ENCODE measurements at regions not wholly inside any gene's neighbourhood (a gene's known extent, or its start where the extent isn't known, plus 50 kb on each side); places are given as distances from the start of the nearest gene placed in this dataset.

DNA sequence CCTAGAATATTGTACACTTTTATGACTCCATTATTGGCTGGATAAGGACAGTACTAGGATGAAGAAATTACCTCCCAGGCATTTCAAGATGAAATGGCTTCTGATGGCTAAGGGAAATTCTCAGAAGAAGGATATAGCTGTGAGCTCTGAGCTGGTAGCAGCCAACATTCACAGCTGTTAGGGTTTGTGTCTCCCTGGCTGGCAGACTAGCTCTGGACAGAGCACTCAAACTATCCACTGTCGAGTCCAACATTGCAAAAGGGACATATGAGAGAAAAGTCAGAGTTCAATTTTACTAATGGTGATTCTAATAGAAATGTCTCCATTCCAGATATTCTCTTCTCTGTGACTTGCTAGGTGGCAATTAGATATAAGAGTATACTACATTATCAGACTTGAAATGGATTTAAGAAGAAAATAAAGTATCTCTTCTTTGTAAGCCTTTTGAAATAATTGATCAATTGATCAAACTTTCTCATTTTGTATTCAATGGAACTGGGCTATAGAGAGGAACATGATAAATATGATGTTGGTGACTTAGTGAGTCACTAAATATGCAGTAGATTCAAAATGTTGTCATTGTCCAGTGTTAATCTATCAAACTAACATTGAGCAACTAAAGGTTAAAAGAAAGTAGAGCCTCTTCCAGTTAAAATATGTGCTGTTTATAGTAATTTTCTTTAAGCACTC is 1920.3 kb downstream of the SUCLG1 start:
- no peak for DNase-seq

DNA sequence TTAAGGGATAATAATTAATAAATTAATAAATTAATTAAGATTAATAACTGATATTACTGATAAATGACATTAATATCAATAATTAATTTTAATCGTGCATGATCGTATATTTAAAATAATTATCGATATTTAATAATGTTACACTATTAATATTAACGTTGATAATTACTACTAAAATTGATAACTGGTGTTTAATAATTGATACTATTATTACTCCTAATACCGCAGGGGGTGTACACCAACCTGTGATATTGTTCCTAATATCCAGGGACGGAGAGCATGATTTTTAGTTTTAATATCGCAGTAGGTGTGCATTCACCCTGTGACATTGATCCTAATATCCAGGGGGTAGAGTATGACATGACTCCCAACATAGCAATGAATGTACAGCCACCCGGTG is 1930.8 kb downstream of the SUCLG1 start:
- DNase-seq: no peak

DNA sequence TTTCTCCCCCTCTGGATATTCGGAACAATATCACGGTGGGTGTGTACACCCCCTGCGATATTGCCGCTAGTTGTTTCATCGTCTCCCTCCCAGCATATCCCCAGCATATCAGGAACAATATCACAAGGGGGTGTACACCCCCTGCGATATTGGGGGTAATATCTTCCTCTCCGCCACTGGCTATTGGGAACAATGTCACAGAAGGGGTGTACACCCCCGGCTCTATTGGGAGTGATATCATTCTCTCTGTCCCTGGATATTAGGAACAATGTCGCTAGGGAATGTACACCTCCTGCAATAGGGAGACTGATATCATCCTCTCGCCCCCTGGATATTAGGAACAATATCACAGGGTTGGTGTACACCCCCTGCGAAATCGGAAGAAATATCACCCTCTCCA is 1932.0 kb downstream of the SUCLG1 start:
- DNase-seq: no peak

DNA sequence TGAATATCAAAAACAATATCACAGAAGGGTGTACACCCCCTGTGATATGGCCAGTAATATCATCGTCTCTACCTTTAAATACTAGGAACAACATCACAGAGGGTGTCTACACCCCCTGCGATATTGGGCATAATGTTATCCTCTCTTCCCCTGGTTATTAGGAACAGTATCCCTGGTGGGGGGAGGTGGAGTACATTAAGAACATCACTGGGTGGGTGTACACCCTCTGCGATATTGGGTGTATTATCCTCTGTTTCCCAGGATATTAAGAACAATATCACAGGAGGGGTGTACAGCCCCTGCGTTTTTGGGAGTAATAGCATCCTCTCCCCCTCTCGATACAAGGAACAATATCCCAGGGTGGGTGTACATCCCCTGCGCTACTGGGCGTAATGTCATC is 1932.8 kb downstream of the SUCLG1 start:
- DNase-seq: no peak

DNA sequence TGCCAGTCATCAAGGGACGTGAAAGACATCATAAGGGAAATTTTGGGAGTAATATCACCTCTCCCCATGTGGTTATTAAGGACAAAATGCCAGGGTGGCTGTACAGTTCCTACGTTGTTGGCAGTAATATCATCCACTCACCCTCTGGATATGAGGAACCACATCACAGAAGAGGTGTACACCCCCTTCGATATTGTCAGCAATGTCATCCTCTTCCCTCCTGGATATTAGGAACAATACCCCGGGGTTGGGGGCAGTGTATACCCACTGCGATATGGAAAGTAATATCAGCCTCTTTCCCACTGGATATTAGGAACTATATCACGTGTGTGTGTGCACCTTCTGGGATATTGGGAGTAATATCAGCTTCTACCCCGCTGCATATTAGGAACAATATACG is 1933.3 kb downstream of the SUCLG1 start:
- DNase-seq: no peak

DNA sequence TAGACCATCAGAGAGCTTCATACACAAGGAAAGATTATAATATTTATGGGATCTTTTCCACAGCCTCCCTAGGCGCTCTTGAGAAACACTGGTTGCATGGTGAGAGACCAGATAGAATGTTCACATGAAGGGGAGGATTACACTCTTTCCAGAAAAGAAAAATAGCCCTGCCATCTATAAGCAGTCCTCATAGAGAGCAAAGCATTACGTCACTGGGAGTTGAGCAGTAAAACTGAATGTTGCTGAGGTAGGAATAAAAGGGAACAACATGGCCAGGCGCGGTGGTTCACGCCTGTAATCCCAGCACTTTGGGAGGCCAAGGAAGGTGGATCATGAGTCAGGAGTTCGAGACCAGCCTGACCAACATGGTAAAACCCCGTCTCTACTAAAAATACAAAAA is 1934.3 kb downstream of the SUCLG1 start:
- DNase-seq: no peak

DNA sequence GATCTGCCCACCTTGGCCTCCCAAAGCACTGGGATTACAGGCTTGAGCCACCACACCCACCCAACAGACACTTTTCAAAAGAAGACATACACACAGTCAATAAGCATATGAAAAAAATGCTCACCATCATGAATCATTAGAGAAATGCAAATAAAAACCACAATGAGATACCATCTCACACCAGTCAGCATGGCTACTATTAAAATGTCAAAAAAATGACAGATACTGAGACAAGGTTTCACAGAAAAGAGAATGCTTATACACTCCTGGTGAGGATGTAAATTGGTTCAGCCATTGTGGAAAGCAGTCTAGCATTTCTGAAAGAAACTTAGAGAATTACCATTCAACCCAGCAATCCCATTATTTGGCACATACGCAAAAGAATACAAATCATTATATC is 1947.2 kb downstream of the SUCLG1 start:
- DNase-seq: no peak

DNA sequence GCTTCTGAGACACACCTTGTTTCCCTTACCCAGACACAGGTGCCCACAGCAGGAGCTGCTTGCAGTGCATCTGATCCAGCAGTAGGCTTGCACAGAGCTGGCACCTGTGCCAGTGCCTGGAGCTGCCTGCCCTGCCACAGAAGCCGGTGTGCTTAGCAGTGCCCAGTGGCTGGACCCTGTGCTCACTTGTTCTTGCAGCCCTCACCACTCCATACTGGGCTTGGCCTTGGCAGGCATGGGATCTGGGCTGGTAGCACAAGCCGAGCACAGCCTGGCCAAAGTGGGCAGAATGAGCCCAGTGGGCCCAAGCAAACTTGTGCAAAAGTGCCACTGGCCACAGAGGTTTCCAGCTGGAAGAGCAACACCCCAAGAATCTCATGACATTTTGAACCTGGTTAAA is 1950.4 kb downstream of the SUCLG1 start:
- no peak for DNase-seq

DNA sequence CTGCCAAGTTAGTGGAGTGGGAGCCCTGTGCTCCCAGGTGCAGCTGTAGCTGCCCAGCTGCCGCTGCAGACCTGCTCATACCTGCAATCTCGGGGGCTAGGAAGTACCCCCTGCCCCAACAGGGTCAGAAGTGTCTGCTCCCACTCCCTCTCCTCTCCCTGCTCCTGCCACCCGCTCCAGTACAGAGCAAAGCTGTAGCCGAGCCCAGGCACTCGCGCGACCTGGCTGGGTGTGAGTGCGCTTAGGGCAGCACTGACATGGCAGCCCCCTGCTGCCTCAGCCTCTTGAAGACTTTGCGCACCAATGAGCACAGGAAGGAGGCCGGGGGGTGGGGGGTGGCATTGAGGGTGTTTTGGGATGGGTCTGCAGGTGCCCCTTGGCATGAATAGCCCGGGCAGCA is 1951.4 kb downstream of the SUCLG1 start:
- DNase-seq: no peak

DNA sequence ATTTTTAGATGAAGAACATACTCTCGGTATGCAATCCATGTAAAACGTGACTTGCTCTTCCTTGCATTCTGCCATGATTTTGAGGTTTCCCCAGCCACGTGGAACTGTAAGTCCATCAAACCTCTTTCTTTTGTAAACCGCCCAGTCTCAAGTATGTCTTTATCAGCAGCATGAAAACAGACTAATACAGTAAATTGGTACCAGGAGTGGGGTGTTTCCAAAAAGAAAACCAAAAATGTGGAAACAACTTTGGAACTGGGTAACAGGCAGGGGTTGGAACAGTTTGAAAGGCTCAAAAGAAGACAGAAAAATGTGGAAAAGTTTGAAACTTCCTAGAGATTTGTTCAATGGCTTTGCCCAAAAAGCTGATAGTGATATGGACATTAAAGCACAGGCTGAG is 1957.9 kb downstream of the SUCLG1 start:
- no peak for DNase-seq

DNA sequence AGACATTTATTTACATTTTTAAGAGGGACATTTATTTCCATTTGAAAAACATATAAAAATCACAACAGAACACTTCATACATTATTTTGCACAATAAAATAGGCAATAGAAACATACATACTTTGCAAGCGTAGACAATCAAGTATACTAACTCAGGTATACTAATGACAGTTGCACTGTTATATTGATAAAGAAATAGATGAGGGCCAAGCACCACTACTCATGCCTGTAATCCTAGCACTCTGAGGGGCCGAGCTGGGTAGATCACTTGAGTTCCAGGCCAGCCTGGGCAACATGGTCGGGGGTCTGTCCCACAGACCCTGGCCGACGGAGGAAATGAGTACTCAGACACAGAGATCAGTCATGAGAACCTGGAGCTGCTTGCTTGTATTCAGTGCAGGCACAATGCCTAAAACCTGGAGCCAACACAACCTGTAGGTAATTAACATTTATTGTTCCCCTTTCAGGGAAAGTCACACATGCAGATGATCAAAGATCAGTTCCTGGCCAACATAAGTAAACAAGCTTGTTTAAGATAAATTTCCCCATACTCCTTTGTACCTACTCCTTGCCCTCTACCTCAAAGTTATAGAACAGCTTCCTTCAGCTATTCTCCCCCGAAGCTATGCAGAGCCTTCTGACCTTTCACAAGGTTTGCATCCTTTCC is 1960.2 kb downstream of the SUCLG1 start:
- no peak for DNase-seq

DNA sequence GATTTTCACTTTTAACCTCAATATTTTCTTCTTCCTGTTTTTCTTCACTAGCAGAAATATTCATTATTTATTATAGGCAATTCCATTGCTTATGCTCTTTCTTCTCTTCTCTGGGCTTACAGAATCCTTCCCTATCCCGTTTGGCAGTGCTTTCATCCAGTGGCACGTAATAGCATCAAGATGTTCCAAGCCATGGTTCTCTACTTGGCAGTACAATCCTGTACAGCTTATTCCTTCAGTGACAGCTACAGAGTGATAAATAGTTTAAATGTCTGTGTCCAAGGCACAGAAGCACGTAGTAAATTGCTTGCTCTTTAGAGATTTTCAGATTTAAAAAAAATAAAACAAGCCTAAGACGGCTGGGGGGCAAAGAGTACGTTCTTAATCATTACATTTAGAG is 1964.3 kb downstream of the SUCLG1 start:
- no peak for DNase-seq

DNA sequence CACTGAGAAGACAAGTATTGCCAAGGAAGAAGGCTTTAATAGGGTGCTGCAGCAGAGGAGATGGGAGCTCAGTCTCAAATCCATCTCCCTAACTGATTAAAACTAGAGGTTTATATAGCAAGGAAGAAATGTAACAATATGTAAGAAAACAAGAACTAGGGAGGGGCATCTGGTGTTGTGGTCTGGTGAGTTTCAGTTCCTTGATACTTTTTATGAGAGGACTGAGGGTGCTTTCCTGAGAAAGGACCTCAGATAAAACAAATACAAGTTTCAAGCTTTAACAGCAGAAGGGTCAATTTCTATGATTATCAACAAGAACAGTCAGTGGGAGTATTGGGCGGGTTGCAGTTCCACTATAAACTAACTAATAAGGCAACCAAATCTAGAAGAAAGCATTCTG is 1967.5 kb downstream of the SUCLG1 start:
- DNase-seq: no peak

DNA sequence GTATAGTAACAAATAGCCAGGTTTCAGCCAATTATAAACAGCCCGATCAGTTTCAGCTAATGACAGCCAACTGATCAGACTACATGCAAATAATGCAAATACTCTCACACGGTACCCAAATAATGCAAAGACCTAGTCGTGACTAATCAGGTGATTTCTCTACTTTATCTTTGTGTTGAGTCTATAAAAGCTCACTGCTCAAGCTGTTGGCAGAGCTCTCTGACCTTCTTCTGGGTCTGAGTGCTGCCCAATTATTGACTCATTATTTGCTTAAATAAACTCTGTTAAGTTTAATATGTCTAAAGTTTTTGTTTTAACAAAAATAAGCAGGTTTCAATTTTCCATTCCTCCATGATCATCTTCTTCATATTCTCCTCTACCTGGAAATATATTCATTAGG is 1971.7 kb downstream of the SUCLG1 start:
- no peak for DNase-seq

DNA sequence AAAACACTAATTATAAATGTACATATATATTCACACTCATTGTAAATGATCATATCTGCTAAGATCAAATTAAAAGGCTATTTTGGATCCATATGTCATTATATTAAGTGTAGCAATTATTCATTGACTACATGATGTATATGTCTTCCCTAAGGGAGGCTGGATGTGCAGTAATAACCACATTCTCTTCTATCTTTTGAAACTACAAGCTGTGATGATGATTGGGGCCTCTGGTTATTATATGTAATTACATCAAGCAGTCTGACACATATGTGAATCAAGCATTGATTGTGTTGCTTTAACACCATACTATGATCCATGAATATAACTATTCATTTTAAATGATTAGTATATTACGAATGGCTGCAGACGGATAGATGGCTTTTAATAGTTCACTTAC is 1973.4 kb downstream of the SUCLG1 start:
- DNase-seq: no peak

DNA sequence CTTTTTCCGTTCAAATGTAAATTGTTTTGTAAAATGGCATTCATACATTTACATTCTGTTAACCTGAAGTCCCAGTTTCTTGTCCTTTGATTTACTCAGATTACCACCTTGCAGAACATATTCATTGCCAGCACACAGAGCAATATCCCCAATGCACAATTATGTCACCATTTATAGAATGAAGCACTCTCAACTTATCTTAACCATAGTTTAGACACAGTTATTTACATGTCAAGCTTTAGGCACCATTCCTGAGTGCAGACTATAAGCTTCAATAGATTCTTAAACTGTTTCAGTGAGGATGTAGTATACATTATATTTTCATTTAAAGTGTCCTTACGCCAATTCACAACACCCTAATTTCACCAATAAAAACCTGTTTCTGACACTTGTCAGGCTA is 1977.9 kb downstream of the SUCLG1 start:
- no peak for DNase-seq

DNA sequence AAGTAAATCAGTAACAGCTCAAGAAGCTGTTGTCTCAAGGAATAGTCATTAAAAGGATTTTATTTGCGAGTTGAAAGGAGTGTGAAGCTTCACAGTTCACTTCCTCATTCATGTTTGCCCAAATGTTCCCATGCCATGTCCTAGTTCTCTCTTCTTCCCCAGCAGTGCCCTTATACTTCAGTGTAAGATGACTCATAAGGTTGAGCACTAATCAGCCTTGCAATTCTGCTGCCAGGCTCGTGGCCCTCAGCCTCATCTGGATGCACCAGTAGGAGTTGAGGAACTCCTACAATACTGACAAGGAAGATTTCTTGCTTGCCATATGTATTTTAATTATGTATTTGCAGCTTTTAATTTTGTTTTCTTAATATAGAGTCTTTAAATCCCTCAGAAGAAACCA is 1980.4 kb downstream of the SUCLG1 start:
- no peak for DNase-seq

DNA sequence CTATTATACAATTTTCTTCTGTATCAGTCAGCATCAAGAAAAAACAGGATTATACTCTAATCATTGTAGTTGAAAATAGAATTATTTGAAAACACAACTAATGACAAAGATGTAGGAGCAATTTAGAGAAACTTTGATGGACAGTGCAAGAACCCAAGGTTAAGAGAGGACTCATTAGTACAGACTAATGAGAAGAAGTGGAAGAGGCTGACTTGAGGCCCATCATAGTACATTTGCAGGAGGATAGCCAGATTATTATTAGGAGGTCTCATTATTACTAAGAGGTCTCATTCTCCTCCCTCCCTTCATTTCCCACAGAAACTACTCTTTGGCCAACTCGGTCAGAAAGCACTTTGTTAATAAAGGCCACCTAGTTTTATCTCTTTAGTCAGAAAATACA is 1983.0 kb downstream of the SUCLG1 start:
- no peak for DNase-seq

DNA sequence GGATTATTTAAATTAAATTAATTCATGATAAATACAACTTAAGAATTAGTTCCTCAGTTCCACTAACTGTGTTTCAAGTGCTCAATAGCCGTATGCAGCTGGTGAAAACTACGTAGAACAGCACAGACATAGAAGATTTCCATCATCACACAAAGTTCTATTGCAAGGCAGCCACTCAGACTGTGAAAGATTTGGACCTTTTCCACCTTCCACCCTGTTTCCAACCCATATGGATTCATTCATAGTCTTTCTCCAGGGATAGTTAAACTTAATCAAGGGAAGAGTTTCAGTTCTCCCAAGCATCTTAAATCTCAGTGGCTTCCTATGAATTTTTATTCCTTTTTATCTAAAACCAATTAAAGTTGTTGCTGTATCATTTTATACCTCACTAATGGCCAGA is 2030.8 kb downstream of the SUCLG1 start:
- no peak for DNase-seq

DNA sequence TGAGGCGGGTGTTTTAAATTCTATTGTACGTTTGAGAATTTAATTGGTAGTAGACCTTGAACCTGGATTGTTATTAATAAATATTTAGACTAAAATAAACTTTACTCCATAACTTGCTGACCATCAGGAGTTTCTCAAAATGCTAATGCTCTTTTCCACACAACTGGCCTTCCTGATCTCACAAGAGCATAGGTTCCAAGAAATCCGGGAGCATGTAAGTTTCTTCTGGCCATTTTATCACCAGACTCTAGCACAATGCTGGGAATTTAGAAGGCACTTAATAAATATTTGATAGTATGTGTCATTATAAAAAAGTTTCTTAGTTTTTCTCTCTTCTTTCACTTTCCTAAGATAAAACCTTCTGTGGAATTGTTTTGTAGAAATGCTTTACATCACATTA is 2047.1 kb downstream of the SUCLG1 start:
- DNase-seq: no peak

DNA sequence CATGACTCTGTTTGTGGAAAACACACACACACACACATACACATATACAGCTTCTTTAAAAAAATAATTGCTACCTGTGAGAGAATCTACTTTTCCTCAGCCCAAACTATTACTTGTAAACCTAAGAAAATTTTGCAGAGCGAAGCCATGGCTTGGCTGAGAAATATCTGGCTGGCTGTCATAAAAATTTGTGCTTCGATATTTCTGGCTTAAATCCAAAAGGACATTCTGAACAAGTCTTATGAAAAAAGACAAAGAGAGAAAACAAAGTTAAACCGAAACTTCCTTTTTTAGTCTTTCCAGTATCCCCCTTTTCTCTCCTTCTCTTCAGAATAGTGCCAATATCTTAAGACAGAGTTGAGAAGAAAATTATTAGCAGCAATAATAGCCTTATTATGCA is 2048.0 kb downstream of the SUCLG1 start:
- no peak for DNase-seq

DNA sequence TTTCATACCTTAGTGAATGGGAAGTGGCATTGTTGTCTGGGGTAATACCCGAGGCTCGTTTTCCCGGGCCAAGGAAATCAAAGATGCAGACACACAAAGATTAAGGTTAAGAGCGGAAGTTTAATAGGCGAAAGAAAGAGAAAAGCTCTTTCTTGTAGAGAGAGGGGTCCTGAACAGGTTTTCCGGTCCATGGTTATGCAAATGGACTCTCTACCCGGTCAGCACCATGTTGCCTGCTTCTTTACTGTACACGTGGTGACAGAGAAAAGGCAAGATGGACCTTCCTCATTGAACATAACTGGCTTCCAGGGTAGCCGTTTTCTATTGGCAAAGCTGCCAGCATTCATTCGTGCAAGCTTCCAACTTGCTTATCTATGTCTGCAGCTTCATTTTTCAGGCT is 2063.5 kb downstream of the SUCLG1 start:
- DNase-seq: no peak

DNA sequence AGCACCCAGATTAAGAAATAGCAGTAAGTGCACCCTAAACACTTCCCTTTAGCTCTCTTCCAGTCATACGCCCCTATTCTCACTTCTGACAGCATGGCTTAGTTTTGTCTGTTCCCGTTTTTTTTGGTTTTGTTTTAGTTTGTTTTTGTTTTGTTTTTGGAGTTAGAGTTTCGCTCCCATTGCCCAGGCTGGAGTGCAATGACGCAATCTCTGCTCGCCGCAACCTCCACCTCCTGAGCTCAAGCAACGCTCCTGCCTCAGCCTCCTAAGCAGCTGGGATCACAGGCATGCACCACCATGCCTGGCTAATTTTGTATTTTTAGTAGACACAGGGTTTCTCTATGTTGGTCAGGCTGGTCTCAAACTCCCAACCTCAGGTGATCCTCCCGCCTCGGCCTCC is 2067.7 kb downstream of the SUCLG1 start:
- no peak for DNase-seq

DNA sequence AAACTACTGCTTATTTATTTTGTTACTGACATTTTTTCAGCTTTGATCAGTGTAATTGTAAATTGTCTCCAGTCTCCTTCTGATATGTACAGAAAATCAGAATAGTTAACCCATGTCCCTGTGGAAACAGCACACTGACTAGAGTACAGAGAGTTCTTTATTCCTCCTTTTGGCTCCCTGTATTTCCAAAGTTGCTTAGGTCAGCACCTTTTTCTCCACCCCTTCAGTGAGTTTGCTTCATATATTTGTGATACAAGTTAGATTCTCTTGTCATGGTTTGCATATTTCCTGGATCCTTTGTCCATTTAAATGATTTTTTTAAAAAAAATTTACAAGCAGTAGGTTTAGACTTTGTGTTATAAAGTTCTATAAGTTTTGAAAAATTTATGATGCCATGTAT is 2051.1 kb upstream of the LRRTM1 start:
- no peak for DNase-seq

DNA sequence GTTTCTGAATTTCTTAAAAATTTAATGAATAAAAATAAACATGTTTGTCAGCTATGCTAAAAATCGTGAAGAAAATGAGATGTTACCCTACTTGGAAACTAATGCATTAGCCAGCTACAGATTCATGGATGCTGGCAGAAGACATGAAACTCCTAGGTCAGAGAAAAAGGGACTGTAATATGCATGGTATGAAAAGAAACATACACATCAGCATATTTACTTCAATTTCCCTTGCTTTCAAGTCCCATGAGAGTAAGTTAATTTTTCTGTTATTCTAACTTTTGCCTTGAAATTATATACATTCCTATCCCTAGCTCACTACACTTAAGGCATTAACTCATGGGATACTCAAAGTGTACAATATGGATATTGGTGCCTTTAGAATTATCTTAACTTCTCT is 2041.4 kb upstream of the LRRTM1 start:
- DNase-seq: no peak
